GM12878 (cell line): ENCODE measurements at regions not wholly inside any gene's neighbourhood (a gene's known extent, or its start where the extent isn't known, plus 50 kb on each side); places are given as distances from the start of the nearest gene placed in this dataset.
A peak's percentile ranks its signal among the peaks of the same experiment; 100 is the strongest.

Experiments used
- CHD2 ChIP-seq: IDR thresholded peaks from 2 replicates; pipeline ENCODE4 v1.6.1; 2011; ENCODE audit warnings: low read depth, low read length, improper control_type of control experiment, borderline replicate concordance
- CHD4 ChIP-seq: fragments of 200-600 bp; sonication (generic); IDR thresholded peaks from 2 replicates; pipeline ENCODE4 v1.6.1; 2016; ENCODE audit warnings: mild to moderate bottlenecking
- CREB1 ChIP-seq: IDR thresholded peaks from 2 replicates; pipeline ENCODE4 v1.6.1; 2012; ENCODE audit warnings: low read depth, mild to moderate bottlenecking, inconsistent platforms
- DPF2 ChIP-seq: fragments of 450-650 bp; IDR thresholded peaks from 2 replicates; pipeline ENCODE4 v1.6.1; 2017; ENCODE audit warnings: mild to moderate bottlenecking
- EGR1 ChIP-seq, 2 experiments: IDR thresholded peaks; 1 replicate in 1 of 2; 2 replicates in 1 of 2; pipeline ENCODE4 v1.6.1; 2011 to 2012; ENCODE audit warnings: low read depth in 2 of 2, low read length in 2 of 2, borderline replicate concordance in 1 of 2, mild to moderate bottlenecking in 1 of 2, moderate library complexity in 1 of 2
- GABPA ChIP-seq: IDR thresholded peaks from 2 replicates; pipeline ENCODE4 v1.6.1; 2014; ENCODE audit warnings: antibody characterized with exemption, low read depth, mild to moderate bottlenecking, inconsistent platforms
- KLF5 ChIP-seq: fragments of 450-650 bp; IDR thresholded peaks from 2 replicates; pipeline ENCODE4 v1.6.1; 2014; ENCODE audit warnings: mild to moderate bottlenecking; ENCODE audit not compliant: partially characterized antibody
- MEF2B ChIP-seq: fragments of 450-650 bp; IDR thresholded peaks from 2 replicates; pipeline ENCODE4 v1.6.1; 2018; ENCODE audit warnings: mild to moderate bottlenecking, moderate library complexity; ENCODE audit not compliant: partially characterized antibody, poor library complexity, severe bottlenecking
- MXI1 ChIP-seq: fragments of 150-350 bp; IDR thresholded peaks from 2 replicates; pipeline ENCODE4 v1.6.1; 2011; ENCODE audit warnings: low read depth, mild to moderate bottlenecking, inconsistent platforms, low read length, improper control_type of control experiment
- PML ChIP-seq: IDR thresholded peaks from 2 replicates; pipeline ENCODE4 v1.6.1; 2012; ENCODE audit warnings: low read length, inconsistent platforms
- POLR2A ChIP-seq: IDR thresholded peaks from 2 replicates; pipeline ENCODE4 v1.6.1; 2011; ENCODE audit warnings: low read depth, mild to moderate bottlenecking, low read length
- RB1 ChIP-seq: fragments of 450-650 bp; formaldehyde crosslinking; IDR thresholded peaks from 2 replicates; pipeline ENCODE4 v1.6.1; 2017; ENCODE audit warnings: mild to moderate bottlenecking, borderline replicate concordance
- SMAD1 ChIP-seq: fragments of 450-650 bp; IDR thresholded peaks from 2 replicates; pipeline ENCODE4 v1.6.1; 2018; ENCODE audit warnings: mild to moderate bottlenecking, low read depth; ENCODE audit not compliant: partially characterized antibody
- TAF1 ChIP-seq: IDR thresholded peaks from 2 replicates; pipeline ENCODE4 v1.6.1; 2011; ENCODE audit warnings: mild to moderate bottlenecking, low read depth, low read length, borderline replicate concordance
- TCF3 ChIP-seq: IDR thresholded peaks from 2 replicates; pipeline ENCODE4 v1.6.1; 2012; ENCODE audit warnings: low read depth, mild to moderate bottlenecking, low read length, borderline replicate concordance; ENCODE audit not compliant: insufficient read depth
- USF2 ChIP-seq: IDR thresholded peaks from 2 replicates; pipeline ENCODE4 v1.6.1; 2011; ENCODE audit warnings: low read depth, low read length, improper control_type of control experiment, borderline replicate concordance
- ZBTB40 ChIP-seq: fragments of 450-650 bp; IDR thresholded peaks from 2 replicates; pipeline ENCODE4 v1.6.1; 2016; ENCODE audit warnings: mild to moderate bottlenecking, moderate library complexity, borderline replicate concordance
- ZNF207 ChIP-seq: fragments of 450-650 bp; IDR thresholded peaks from 2 replicates; pipeline ENCODE4 v1.6.1; 2014; ENCODE audit warnings: antibody characterized with exemption, mild to moderate bottlenecking, borderline replicate concordance
- TF ChIP-seq, protein P1 (sequence below): fragments of 450-650 bp; IDR thresholded peaks from 2 replicates; pipeline ENCODE4 v1.6.1; 2016; ENCODE audit warnings: mild to moderate bottlenecking
- TF ChIP-seq, protein P2 (sequence below): fragments of 450-650 bp; IDR thresholded peaks from 2 replicates; pipeline ENCODE4 v1.6.1; 2017; ENCODE audit warnings: borderline replicate concordance
- TF ChIP-seq, protein P3 (sequence below): IDR thresholded peaks from 2 replicates; pipeline ENCODE4 v1.6.1; 2011; ENCODE audit warnings: mild to moderate bottlenecking, low read depth, low read length, moderate library complexity; ENCODE audit not compliant: insufficient replicate concordance

GRCh38 chr16:72664509-72665408 is 383.2 kb downstream of the ZFHX3 start (continued):
- TF ChIP-seq USF2 (no peak), MEF2B (peak; percentile 59), PML (peak; percentile 54; the same call in 1 of the 2 replicates), GABPA (peak; percentile 87), CHD2 (peak; percentile 92), EGR1 (IDR thresholded peaks at IDR 0.05; ENCODE audit: borderline replicate concordance in 1 of 2, low read depth in 2 of 2, low read length in 2 of 2) (peak; percentile 37 to 97), ZBTB40 (peak; percentile 94), TCF3 (no peak), POLR2A (peak; percentile 84), SMAD1 (no peak), DPF2 (peak; percentile 89), ZNF207 (no peak; the same call in 1 of the 2 replicates), CHD4 (no peak), CREB1 (peak; percentile 87), TAF1 (peak; percentile 64; the same call in 1 of the 2 replicates), KLF5 (peak; percentile 70), RB1 (peak; percentile 82; the same call in 1 of the 2 replicates), MXI1 (peak; percentile 98)
- TF ChIP-seq, protein P1, sequence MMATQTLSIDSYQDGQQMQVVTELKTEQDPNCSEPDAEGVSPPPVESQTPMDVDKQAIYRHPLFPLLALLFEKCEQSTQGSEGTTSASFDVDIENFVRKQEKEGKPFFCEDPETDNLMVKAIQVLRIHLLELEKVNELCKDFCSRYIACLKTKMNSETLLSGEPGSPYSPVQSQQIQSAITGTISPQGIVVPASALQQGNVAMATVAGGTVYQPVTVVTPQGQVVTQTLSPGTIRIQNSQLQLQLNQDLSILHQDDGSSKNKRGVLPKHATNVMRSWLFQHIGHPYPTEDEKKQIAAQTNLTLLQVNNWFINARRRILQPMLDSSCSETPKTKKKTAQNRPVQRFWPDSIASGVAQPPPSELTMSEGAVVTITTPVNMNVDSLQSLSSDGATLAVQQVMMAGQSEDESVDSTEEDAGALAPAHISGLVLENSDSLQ: peak; percentile 99
- TF ChIP-seq, protein P2, sequence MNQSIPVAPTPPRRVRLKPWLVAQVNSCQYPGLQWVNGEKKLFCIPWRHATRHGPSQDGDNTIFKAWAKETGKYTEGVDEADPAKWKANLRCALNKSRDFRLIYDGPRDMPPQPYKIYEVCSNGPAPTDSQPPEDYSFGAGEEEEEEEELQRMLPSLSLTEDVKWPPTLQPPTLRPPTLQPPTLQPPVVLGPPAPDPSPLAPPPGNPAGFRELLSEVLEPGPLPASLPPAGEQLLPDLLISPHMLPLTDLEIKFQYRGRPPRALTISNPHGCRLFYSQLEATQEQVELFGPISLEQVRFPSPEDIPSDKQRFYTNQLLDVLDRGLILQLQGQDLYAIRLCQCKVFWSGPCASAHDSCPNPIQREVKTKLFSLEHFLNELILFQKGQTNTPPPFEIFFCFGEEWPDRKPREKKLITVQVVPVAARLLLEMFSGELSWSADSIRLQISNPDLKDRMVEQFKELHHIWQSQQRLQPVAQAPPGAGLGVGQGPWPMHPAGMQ: no peak
- TF ChIP-seq, protein P3, sequence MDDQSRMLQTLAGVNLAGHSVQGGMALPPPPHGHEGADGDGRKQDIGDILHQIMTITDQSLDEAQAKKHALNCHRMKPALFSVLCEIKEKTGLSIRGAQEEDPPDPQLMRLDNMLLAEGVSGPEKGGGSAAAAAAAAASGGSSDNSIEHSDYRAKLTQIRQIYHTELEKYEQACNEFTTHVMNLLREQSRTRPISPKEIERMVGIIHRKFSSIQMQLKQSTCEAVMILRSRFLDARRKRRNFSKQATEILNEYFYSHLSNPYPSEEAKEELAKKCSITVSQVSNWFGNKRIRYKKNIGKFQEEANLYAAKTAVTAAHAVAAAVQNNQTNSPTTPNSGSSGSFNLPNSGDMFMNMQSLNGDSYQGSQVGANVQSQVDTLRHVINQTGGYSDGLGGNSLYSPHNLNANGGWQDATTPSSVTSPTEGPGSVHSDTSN: peak; percentile 98
